Breast epithelium (tissue), 4 donors: ENCODE measurements at regions not wholly inside any gene's neighbourhood (a gene's known extent, or its start where the extent isn't known, plus 50 kb on each side); places are given as distances from the start of the nearest gene placed in this dataset.

Source experiments
- DNase-seq, 2 donors: peaks; one replicate each; pipeline ENCODE4 v3.0.0-alpha.2; 2019; ENCODE audit warnings: low spot score in 2 of 2
- H3K27ac ChIP-seq, 2 donors: fragments of 200-600 bp; sonication (generic) in 1 of 2; one replicate each; pipeline ENCODE4 v1.5.1; 2016 to 2019; ENCODE audit warnings: mild to moderate bottlenecking in 1 of 2
- H3K27me3 ChIP-seq, 2 donors: fragments of 200-600 bp; sonication (generic) in 1 of 2; one replicate each; pipeline versions ENCODE4 v1.5.1 to v1.6.0; 2017 to 2019; ENCODE audit warnings: control low read depth in 1 of 2, mild to moderate bottlenecking in 1 of 2
- H3K36me3 ChIP-seq: fragments of 200-600 bp; one replicate; pipeline ENCODE4 v1.5.1; 2019
- H3K4me1 ChIP-seq, 2 donors: fragments of 200-600 bp; sonication (generic); one replicate each; pipeline ENCODE4 v1.5.1; 2016 to 2019; ENCODE audit warnings: control low read depth in 1 of 2
- H3K4me3 ChIP-seq, 3 donors: fragments of 200-600 bp; sonication (generic); 1 replicate in 2 of 3; 2 replicates in 1 of 3; pipeline ENCODE4 v1.5.1; 2016 to 2019; ENCODE audit warnings: mild to moderate bottlenecking in 3 of 3, moderate library complexity in 2 of 3
- H3K9me3 ChIP-seq, 2 donors: fragments of 200-600 bp; sonication (generic) in 1 of 2; one replicate each; pipeline ENCODE4 v1.5.1; 2016 to 2019; ENCODE audit warnings: control low read depth in 1 of 2
- POLR2A ChIP-seq: fragments of 450-650 bp; IDR thresholded peaks from one replicate; pipeline ENCODE4 v1.6.1; 2016; ENCODE audit warnings: antibody characterized with exemption, mild to moderate bottlenecking, moderate library complexity
- POLR2AphosphoS5 ChIP-seq, 3 donors: sonication (generic); formaldehyde crosslinking; IDR thresholded peaks; one replicate each; pipeline ENCODE4 v1.6.1; 2017; ENCODE audit warnings: antibody characterized with exemption in 3 of 3
- intact Hi-C: fragments of 100-400 bp; cut with DNase I; formaldehyde crosslinking; loops from one replicate; pipeline ENCODE4 v1.15.1; 2023; ENCODE audit warnings: low total_unique reads
- TF ChIP-seq, protein P1 (sequence below), 3 donors: fragments of 450-650 bp; IDR thresholded peaks; one replicate each; pipeline ENCODE4 v1.5.1; 2016 to 2017; ENCODE audit warnings: antibody characterized with exemption in 3 of 3, mild to moderate bottlenecking in 3 of 3, moderate library complexity in 3 of 3

DNA sequence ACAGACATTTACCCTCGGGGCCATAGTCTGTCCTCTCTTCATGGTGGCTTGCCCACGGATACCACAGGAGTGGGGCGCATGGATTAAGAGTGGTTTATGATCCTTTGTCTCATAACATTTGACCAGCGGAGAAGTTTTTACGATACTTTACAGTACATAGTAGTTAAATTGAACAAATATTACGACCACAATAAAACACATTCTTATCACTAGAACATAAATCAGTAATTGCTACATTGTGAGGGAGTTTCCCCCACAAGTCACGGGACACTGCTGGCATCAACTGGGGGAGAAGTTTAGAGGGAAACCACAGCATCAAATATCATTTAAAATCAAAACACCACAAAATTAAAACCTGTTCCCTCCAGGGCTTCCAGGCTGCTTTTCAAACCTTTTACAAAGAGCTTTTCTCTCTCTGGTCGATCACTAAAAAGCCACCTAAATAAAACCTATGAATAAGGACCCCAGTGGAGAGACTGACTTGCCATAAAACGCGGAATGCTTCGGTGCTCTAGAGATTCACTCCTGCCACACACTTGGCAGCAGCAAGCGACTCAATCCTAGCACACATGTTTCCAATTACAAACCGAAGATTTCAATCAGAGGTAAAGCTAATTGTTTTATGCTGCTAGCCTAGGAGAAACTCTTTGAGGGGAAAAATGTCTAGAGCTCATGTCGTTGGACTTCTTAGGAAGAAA, 173.7 kb upstream of the HNRNPA3 start:
- no peak overlapping the region for H3K27ac ChIP-seq
- no peaks in the 10 kb centered on the region for H3K9me3 ChIP-seq
- intact Hi-C loops: loop anchor here (5.0 kb wide), 1 partner anchor 1757 kb away; no protein-coding TSS in a partner anchor
- no peaks in the 10 kb centered on the region for H3K27me3 ChIP-seq
- H3K4me3 ChIP-seq: no peak overlapping the region
- no peaks in the 10 kb centered on the region for H3K36me3 ChIP-seq
- TF ChIP-seq POLR2AphosphoS5 (IDR thresholded peaks at IDR 0.05) (no peak), POLR2A (no peak)
- TF ChIP-seq, protein P1, sequence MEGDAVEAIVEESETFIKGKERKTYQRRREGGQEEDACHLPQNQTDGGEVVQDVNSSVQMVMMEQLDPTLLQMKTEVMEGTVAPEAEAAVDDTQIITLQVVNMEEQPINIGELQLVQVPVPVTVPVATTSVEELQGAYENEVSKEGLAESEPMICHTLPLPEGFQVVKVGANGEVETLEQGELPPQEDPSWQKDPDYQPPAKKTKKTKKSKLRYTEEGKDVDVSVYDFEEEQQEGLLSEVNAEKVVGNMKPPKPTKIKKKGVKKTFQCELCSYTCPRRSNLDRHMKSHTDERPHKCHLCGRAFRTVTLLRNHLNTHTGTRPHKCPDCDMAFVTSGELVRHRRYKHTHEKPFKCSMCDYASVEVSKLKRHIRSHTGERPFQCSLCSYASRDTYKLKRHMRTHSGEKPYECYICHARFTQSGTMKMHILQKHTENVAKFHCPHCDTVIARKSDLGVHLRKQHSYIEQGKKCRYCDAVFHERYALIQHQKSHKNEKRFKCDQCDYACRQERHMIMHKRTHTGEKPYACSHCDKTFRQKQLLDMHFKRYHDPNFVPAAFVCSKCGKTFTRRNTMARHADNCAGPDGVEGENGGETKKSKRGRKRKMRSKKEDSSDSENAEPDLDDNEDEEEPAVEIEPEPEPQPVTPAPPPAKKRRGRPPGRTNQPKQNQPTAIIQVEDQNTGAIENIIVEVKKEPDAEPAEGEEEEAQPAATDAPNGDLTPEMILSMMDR (IDR thresholded peaks at IDR 0.05): no peak
- H3K4me1 ChIP-seq: no peaks in the 10 kb centered on the region
- no peak for DNase-seq

DNA sequence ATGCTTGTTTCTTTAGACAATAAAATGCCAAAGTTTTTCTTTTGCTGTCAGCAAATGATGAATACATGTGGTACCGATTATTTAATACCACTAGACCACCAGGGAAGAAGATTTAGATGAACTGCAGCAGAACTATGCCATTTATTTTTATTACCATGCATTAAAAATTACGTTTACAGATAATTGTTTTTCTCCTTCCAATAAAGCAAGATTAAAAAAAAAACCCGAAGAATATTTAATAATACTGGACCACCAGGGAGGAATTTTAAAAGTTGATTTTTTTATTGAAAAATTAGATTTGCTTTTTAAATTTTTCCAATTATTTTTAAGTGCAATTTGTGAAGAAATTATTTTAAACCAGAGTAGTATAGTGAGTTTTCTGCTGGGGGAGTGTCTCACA, 170.3 kb upstream of the HNRNPA3 start:
- intact Hi-C loops: no loop called here
- H3K9me3 ChIP-seq: no peaks in the 10 kb centered on the region
- H3K27ac ChIP-seq: no peak overlapping the region

DNA sequence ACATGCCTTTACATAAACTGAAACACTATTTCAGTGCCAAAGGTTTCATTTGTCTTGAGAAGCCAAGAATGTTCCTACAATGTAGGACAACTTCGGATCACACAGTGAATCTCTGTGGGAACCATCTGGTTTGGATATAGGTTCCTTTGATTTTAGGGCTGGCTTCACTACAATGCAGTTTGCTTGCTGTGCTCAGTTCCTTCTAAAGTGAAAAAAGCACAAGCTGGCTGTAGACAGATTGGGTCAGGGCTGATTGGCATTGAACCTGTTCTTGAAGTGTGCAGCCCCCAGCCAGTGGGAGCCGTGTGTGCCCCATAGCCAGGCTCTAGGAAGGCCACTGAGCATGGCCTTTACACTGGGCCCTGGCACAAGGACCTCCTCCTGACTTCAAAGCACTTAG, 167.9 kb upstream of the HNRNPA3 start:
- DNase-seq: no peak
- TF ChIP-seq POLR2A: no peak
- TF ChIP-seq, protein P1 (IDR thresholded peaks at IDR 0.05): no peak
- TF ChIP-seq POLR2AphosphoS5 (IDR thresholded peaks at IDR 0.05): no peak
- Histone ChIP-seq H3K9me3 (no peaks in the 10 kb centered on the region), H3K36me3 (no peaks in the 10 kb centered on the region), H3K27ac (no peak overlapping the region), H3K27me3 (no peaks in the 10 kb centered on the region), H3K4me3 (no peak overlapping the region), H3K4me1 (no peaks in the 10 kb centered on the region)
- intact Hi-C loops: no loop called here

More for the DNA sequence above, 170.3 kb upstream of the HNRNPA3 start:
- Histone ChIP-seq H3K4me3 (no peak overlapping the region), H3K4me1 (no peaks in the 10 kb centered on the region), H3K36me3 (no peaks in the 10 kb centered on the region), H3K27me3 (no peaks in the 10 kb centered on the region)
- DNase-seq: no peak
- TF ChIP-seq, protein P1 (IDR thresholded peaks at IDR 0.05): no peak
- no peak for TF ChIP-seq POLR2A
- TF ChIP-seq POLR2AphosphoS5 (IDR thresholded peaks at IDR 0.05): no peak

DNA sequence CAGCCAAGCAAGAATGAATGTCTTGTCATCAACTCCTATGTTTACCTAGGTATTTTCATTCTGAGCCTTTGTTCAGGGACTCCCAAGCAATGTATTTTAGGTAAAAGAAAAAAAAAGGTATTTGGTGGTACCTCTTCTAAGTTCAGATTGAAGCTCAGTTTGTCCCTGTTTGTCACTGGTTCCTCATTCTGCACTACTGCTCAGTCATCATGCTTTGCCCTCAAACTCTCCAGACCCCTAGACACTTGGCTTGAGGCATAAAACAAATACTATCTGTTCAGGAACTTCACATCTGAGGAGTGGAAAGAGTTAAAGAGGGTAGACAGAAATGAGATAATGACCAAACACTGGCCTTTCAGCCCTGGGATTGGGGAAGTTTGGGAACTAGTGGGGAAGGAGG, 163.6 kb upstream of the HNRNPA3 start:
- Histone ChIP-seq H3K9me3 (no peaks in the 10 kb centered on the region), H3K27me3 (no peaks in the 10 kb centered on the region), H3K4me1 (no peaks in the 10 kb centered on the region), H3K4me3 (no peak overlapping the region), H3K27ac (no peak overlapping the region), H3K36me3 (no peaks in the 10 kb centered on the region)
- TF ChIP-seq POLR2AphosphoS5 (IDR thresholded peaks at IDR 0.05): no peak
- no peak for TF ChIP-seq POLR2A
- TF ChIP-seq, protein P1 (IDR thresholded peaks at IDR 0.05): no peak
- DNase-seq: no peak
- intact Hi-C loops: no loop called here

DNA sequence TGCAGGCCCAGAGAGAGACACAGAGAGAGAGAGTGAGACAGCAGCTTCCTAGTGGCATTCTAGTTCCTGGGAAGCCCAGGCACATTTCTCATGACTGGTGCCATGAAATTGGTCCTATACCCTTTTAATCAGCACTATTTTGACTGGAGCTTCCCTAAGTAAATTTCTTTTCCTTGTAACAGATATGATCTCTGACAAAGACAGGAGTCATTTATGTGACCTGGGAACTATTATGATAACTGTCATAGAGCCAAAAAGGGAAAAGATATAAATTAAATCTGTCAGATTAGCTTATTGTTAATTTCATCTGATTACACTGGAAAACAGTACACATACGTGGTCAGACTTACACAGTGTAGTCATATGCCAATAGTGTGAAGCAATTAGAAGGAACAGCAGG, 161.3 kb upstream of the HNRNPA3 start:
- intact Hi-C loops: no loop called here
- no peaks in the 10 kb centered on the region for H3K36me3 ChIP-seq
- TF ChIP-seq, protein P1 (IDR thresholded peaks at IDR 0.05): no peak
- TF ChIP-seq POLR2A (no peak), POLR2AphosphoS5 (IDR thresholded peaks at IDR 0.05) (no peak)
- H3K27me3 ChIP-seq: no peaks in the 10 kb centered on the region
- H3K4me1 ChIP-seq: no peaks in the 10 kb centered on the region
- no peaks in the 10 kb centered on the region for H3K9me3 ChIP-seq
- H3K4me3 ChIP-seq: no peak overlapping the region
- DNase-seq: no peak
- H3K27ac ChIP-seq: no peak overlapping the region
